IMR-90 (cell line): ENCODE measurements at regions not wholly inside any gene's neighbourhood (a gene's known extent, or its start where the extent isn't known, plus 50 kb on each side); places are given as distances from the start of the nearest gene placed in this dataset.

ENCODE experiments used
- ATAC-seq: fragments of 200-7000 bp; cut with Tn5 transposase; 2 replicates; pipeline ENCODE4 v1.9.1; 2020; ENCODE audit warnings: low read depth, mild to moderate bottlenecking, moderate library complexity
- BruUV-seq: library from RNA; stranded (reverse); fragments of 400-500 nt; replicated peaks from 2 replicates; lab custom pipeline; 2021; lab: Mats Ljungman, UMichigan
- CTCF ChIA-PET: fragments of 300-600 bp; formaldehyde crosslinking; extraction: SDS; loops from one replicate; lab custom pipeline; 2021; ENCODE audit warnings: antibody characterized with exemption; lab: Yijun Ruan, JAX
- POLR2A ChIA-PET: fragments of 300-600 bp; sonication (Branson Sonifier 250); formaldehyde crosslinking; loops from one replicate; lab custom pipeline; 2022; ENCODE audit warnings: antibody characterized with exemption; ENCODE audit not compliant: unreplicated experiment; lab: Charles Lee
- DNase-seq: peaks from one replicate; pipeline ENCODE4 v3.0.0; 2013
- H2AFZ ChIP-seq: replicated peaks from 2 replicates; pipeline ENCODE3; 2013; ENCODE audit warnings: low read length, mild to moderate bottlenecking; ENCODE audit not compliant: poor library complexity
- H2AK5ac ChIP-seq: 2 replicates; pipeline ENCODE4 v1.6.1; 2013; ENCODE audit warnings: low read depth, low read length, inconsistent platforms
- H2AK9ac ChIP-seq: replicated peaks from 2 replicates; pipeline ENCODE3; 2013; ENCODE audit warnings: mild to moderate bottlenecking, low read depth, low read length, moderate library complexity; ENCODE audit not compliant: poor library complexity
- H2BK120ac ChIP-seq: 2 replicates; pipeline ENCODE4 v1.6.1; 2013; ENCODE audit warnings: low read depth, low read length, inconsistent platforms
- H2BK15ac ChIP-seq: 3 replicates; pipeline ENCODE4 v1.6.1; 2013; ENCODE audit warnings: low read depth, low read length, inconsistent platforms
- H2BK20ac ChIP-seq: 2 replicates; pipeline ENCODE4 v1.6.1; 2013; ENCODE audit warnings: low read depth, mild to moderate bottlenecking, inconsistent platforms, low read length, moderate library complexity
- H2BK5ac ChIP-seq: 2 replicates; pipeline ENCODE4 v1.6.1; 2013; ENCODE audit warnings: mild to moderate bottlenecking, low read depth, low read length, inconsistent platforms; ENCODE audit not compliant: poor library complexity, severe bottlenecking
- H3K14ac ChIP-seq: replicated peaks from 2 replicates; pipeline ENCODE4 v1.6.1; 2013; ENCODE audit warnings: low read depth, low read length, inconsistent platforms
- H3K18ac ChIP-seq: 2 replicates; pipeline ENCODE4 v1.6.1; 2013; ENCODE audit warnings: low read depth, low read length, control low read depth
- H3K23ac ChIP-seq: 2 replicates; pipeline ENCODE4 v1.6.1; 2013; ENCODE audit warnings: low read depth, low read length, inconsistent platforms
- H3K27ac ChIP-seq: 2 replicates; pipeline ENCODE4 v1.5.1; 2013; ENCODE audit warnings: mild to moderate bottlenecking, control low read depth, low read length; ENCODE audit not compliant: insufficient read depth
- H3K27me3 ChIP-seq: 2 replicates; pipeline ENCODE4 v1.6.1; 2013; ENCODE audit warnings: low read length; ENCODE audit not compliant: control insufficient read depth, insufficient read depth
- H3K36me3 ChIP-seq: 2 replicates; pipeline ENCODE4 v1.6.1; 2013; ENCODE audit warnings: low read length, mixed read lengths; ENCODE audit not compliant: control insufficient read depth, insufficient read depth
- H3K4ac ChIP-seq: 2 replicates; pipeline ENCODE4 v1.6.1; 2013; ENCODE audit warnings: low read depth, low read length, inconsistent platforms
- H3K4me1 ChIP-seq: 2 replicates; pipeline ENCODE4 v1.6.1; 2013; ENCODE audit warnings: low read length, mixed read lengths; ENCODE audit not compliant: control insufficient read depth, insufficient read depth
- H3K4me2 ChIP-seq: 2 replicates; pipeline ENCODE4 v1.6.1; 2013; ENCODE audit warnings: low read depth, mild to moderate bottlenecking, control low read depth, low read length, moderate library complexity
- H3K4me3 ChIP-seq: 2 replicates; pipeline ENCODE4 v1.5.1; 2013; ENCODE audit warnings: low read depth, mild to moderate bottlenecking, control low read depth, low read length, moderate library complexity; ENCODE audit not compliant: insufficient read depth
- H3K56ac ChIP-seq: 2 replicates; pipeline ENCODE4 v1.6.1; 2013; ENCODE audit warnings: low read length, inconsistent platforms; ENCODE audit not compliant: insufficient read depth; ENCODE audit errors: extremely low read depth
- H3K79me1 ChIP-seq, 2 experiments: 2 replicates each; pipeline ENCODE4 v1.6.1; 2013; ENCODE audit warnings: low read length in 2 of 2, inconsistent platforms in 1 of 2, low read depth in 1 of 2
- H3K9ac ChIP-seq: 2 replicates; pipeline ENCODE4 v1.6.1; 2013; ENCODE audit warnings: low read depth, low read length, control low read depth
- H3K9me1 ChIP-seq: 2 replicates; pipeline ENCODE4 v1.6.1; 2013; ENCODE audit warnings: low read length, inconsistent platforms; ENCODE audit not compliant: insufficient read depth
- H3K9me3 ChIP-seq: 2 replicates; pipeline ENCODE4 v1.6.1; 2013; ENCODE audit warnings: low read length; ENCODE audit not compliant: control insufficient read depth, insufficient read depth
- H4K20me1 ChIP-seq: 2 replicates; pipeline ENCODE4 v1.6.1; 2013; ENCODE audit warnings: low read length, inconsistent platforms; ENCODE audit not compliant: insufficient read depth
- H4K5ac ChIP-seq: 2 replicates; pipeline ENCODE4 v1.6.1; 2013; ENCODE audit warnings: mild to moderate bottlenecking, low read depth, low read length, control low read depth
- H4K8ac ChIP-seq, 2 experiments: 2 replicates each; pipeline ENCODE4 v1.6.1; 2013; ENCODE audit warnings: low read depth in 2 of 2, low read length in 2 of 2, control low read depth in 1 of 2, inconsistent platforms in 1 of 2
- H4K91ac ChIP-seq: 2 replicates; pipeline ENCODE4 v1.6.1; 2013; ENCODE audit warnings: low read depth, low read length, inconsistent platforms; ENCODE audit not compliant: insufficient read depth
- SMC3 ChIP-seq: fragments of 150-350 bp; IDR thresholded peaks from 2 replicates; pipeline ENCODE4 v1.6.1; 2016; ENCODE audit warnings: low read depth, mild to moderate bottlenecking, antibody characterized with exemption, low read length, moderate library complexity
- WGBS, 2 experiments: methylation state at CpG; one replicate each; pipeline versions ENCODE4 v1.1.5 to v1.1.7; 2013; ENCODE audit warnings: missing lambda C conversion rate in 2 of 2; ENCODE audit not compliant: insufficient read length in 1 of 2; ENCODE audit errors: extremely low coverage in 2 of 2; 5-methylcytosine and 5-hydroxymethylcytosine counted together
- dilution Hi-C: fragments of 300-500 bp; cut with HindIII; formaldehyde crosslinking; loops from one replicate; pipeline ENCODE4 v1.14.3; 2018; ENCODE audit warnings: low sequenced_read_pairs; ENCODE audit not compliant: unreplicated experiment
- in situ Hi-C: fragments of 300-500 bp; cut with MboI; formaldehyde crosslinking; loops from 3 replicates; pipeline ENCODE4 v1.14.3; 2019; ENCODE audit warnings: low sequenced_read_pairs, inconsistent platforms, mixed read lengths
- intact Hi-C: fragments of 100-400 bp; cut with micrococcal nuclease; formaldehyde crosslinking; loops from 2 replicates; pipeline ENCODE4 v1.10.0; 2022

DNA sequence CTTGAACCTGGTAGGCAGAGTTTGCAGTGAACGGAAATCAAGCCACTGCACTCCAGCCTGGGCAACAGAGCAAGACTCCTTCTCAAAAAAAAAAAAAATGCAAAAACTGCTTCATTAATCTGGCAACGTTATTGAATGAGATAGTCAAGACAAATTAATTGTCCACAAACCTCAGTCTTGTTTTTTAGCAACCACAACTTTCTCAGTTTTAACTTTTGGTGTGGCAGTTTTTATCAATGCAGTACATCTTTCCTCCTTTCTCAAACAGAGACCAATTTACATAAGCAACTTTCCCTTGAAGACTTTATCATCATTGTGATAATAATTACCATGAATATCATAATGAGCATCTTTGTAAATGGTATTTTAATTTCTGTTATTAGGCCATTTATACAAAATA, 61.7 kb upstream of the GALNTL6 start:
- no peak overlapping the region for H4K91ac ChIP-seq
- H2BK5ac ChIP-seq = no peak overlapping the region
- no peak overlapping the region for H3K56ac ChIP-seq
- H3K4me3 ChIP-seq = no peak overlapping the region
- in situ Hi-C loops = no loop called here
- no peak overlapping the region for H3K23ac ChIP-seq
- H2AFZ ChIP-seq = no peak overlapping the region
- peaks cover 5% of the 10 kb centered on the region; the same call in 1 of the 2 replicates for H3K9me3 ChIP-seq
- no peak overlapping the region for H4K8ac ChIP-seq
- POLR2A ChIA-PET = no interaction called here
- no peak overlapping the region for H2AK9ac ChIP-seq
- no peak overlapping the region for H3K27ac ChIP-seq
- H3K18ac ChIP-seq = no peak overlapping the region
- DNase-seq (no peak), ATAC-seq (no peak)
- no peak overlapping the region for H2BK15ac ChIP-seq
- no peak overlapping the region for H3K4ac ChIP-seq
- no peaks in the 10 kb centered on the region for H3K36me3 ChIP-seq
- no peaks in the 10 kb centered on the region for H3K9me1 ChIP-seq
- no peaks in the 10 kb centered on the region for H3K79me1 ChIP-seq
- H2BK120ac ChIP-seq = no peak overlapping the region
- dilution Hi-C loops = no loop called here
- no peaks in the 10 kb centered on the region for H3K27me3 ChIP-seq
- TF ChIP-seq SMC3 = no peak
- CTCF ChIA-PET = no interaction called here
- BruUV-seq = no TSS peak
- no peaks in the 10 kb centered on the region for H4K20me1 ChIP-seq
- H3K4me2 ChIP-seq = no peak overlapping the region
- intact Hi-C loops = no loop called here
- H2BK20ac ChIP-seq = no peak overlapping the region
- no peaks in the 10 kb centered on the region for H3K4me1 ChIP-seq
- H2AK5ac ChIP-seq = no peak overlapping the region
- no peak overlapping the region for H3K9ac ChIP-seq
- H3K14ac ChIP-seq = no peak overlapping the region
- no CpG with 5 or more reads among the region's 2 CpGs for WGBS, 2 experiments
- H4K5ac ChIP-seq = no peak overlapping the region
